ENCODE measurements at regions not wholly inside any gene's neighbourhood (a gene's known extent, or its start where the extent isn't known, plus 50 kb on each side); places are given as distances from the start of the nearest gene placed in this dataset.
"Not testable (repeated sequence)": the region's sequence is repeated elsewhere in the genome, so short reads cannot be mapped to it uniquely, and the experiment has no call there.

GRCh38 chr21:13303763-13304162, 305.8 kb upstream of the POTED start:
- FAIRE-seq, result not testable (repeated sequence)

DNA sequence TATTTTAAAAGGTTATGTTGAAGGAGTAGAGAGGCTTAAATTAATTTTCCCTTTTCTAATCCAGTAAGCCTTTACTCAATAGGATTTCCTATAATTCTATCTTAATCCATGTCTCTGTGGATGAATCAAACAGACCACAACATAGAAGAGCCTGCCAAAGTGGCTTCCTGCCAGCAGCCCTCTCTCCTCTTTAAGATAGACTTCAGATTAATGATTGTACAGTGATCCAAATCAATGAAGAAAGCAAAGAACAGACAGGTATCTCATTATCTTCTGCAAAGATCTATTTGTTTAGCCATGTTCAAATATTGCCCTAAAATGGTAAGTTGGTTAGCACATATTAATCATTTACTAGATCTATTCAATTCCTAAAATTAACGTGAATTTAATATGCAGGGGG, 304.7 kb upstream of the POTED start:
- FAIRE-seq, result not testable (repeated sequence)

GRCh38 chr21:13310120-13310519, 299.5 kb upstream of the POTED start:
- FAIRE-seq, result not testable (repeated sequence)

GRCh38 chr21:13310570-13311524, 298.7 kb upstream of the POTED start:
- FAIRE-seq, result not testable (repeated sequence)

- FAIRE-seq, result not testable (repeated sequence)
These were observed 290.9 kb upstream of the POTED start for GRCh38 chr21:13318718-13319117.

GRCh38 chr21:13321919-13322318, 287.7 kb upstream of the POTED start:
- FAIRE-seq, result not testable (repeated sequence)

GRCh38 chr21:13340670-13341234, 268.8 kb upstream of the POTED start:
- FAIRE-seq, result peak; percentile 29

DNA sequence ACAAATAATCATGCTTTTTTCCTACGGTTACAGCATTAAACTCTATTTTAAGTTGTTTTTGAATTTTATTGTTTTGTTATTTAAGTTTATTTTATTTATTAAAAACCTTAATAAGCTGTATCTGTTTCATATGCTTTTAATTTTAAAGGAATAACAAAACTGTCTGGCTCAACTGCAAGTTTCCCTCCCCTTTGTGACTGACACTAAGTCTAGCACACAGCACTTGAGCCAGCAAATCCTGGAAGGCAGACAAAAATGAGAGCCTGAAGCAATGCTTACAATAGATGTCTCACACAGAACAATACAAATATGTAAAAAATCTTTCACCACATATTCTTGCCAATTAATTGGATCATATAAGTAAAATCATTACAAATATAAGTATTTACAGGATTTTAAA, 258.1 kb upstream of the POTED start:
- not testable (repeated sequence) for FAIRE-seq

- not testable (repeated sequence) for FAIRE-seq
These were observed 249.4 kb upstream of the POTED start for GRCh38 chr21:13360175-13360574.

- FAIRE-seq, result no peak
These were observed 241.4 kb upstream of the POTED start for GRCh38 chr21:13368200-13368599.

DNA sequence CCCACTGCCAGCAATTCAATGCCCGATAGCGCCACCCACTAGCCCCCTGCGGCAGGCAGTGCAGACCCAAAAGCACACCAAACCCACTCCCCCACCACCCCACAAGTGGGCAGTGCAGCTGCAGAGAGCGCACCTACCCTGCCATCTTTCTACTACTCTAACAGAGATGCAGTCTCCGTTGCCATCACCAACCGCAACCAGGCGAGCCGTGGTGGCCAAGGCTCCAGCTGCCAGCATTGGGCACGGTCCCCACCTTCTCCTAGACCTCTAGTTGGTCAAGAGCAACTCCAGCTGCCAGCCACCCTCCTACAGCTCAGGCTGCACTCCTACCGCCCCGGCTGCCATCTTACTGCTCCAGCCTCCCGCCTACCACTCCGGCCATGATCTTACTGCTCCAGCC, 236.9 kb upstream of the POTED start:
- not testable (repeated sequence) for FAIRE-seq

DNA sequence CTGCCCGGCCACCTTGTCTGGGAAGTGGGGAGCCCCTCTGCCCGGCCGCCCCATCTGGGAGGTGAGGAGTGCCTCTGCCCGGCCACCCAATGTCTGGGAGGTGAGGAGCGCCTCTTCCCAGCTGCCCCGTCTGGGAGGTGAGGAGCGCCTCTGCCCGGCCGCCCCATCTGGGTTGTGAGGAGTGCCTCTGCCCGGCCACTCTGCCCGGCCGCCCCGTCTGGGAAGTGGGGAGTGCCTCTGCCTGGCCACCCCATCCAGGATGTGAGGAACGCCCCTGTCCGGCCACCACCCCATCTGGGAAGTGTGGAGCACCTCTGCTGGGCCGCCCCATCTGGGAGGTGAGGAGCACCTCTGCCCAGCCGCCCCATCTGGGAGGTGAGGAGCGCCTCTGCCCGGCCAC, 230.6 kb upstream of the POTED start:
- FAIRE-seq, result not testable (repeated sequence)

GRCh38 chr21:13379566-13379965, 230.0 kb upstream of the POTED start:
- not testable (repeated sequence) for FAIRE-seq

DNA sequence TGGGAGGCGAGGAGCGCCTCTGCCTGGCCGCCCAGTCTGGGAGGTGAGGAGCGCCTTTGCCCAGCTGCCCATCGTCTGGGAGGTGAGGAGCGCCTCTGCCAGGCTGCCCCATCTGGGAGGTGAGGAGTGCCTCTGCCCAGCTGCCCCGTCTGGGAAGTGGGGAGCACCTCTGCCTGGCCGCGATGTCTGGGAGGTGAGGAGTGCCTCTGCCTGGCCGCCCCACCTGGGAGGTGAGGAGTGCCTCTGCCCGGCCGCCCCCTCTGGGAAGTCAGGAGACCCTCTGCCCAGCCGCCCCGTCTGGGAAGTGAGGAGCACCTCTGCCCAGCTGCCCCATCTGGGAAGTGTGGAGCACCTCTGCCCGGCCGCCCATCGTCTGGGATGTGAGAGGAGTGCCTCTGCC, 229.0 kb upstream of the POTED start:
- FAIRE-seq, result not testable (repeated sequence)

- not testable (repeated sequence) for FAIRE-seq
These were observed 225.4 kb upstream of the POTED start for GRCh38 chr21:13384143-13384542.

GRCh38 chr21:13409184-13409583, 200.4 kb upstream of the POTED start:
- FAIRE-seq, result not testable (repeated sequence)

GRCh38 chr21:13435863-13436262, 173.7 kb upstream of the POTED start:
- not testable (repeated sequence) for FAIRE-seq

GRCh38 chr21:13447767-13448166, 161.8 kb upstream of the POTED start:
- not testable (repeated sequence) for FAIRE-seq

DNA sequence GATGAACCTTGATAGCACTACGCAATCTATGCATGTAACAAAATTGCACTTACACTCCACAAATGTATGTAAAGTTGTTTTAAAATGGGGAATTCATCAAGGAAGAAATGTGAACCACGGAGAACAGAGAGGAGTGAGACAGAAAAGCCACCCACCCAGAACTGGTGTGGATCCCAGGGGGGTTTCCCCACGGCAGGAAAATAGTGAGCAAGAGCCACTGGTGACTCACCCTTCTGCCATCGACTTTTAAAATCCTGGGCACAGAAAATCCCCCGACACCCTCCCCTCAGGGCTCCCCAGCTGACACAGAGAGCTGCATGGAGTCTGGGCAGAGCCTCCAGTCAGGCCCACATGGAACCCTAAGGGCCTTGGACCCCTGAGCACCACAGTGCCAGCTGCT, 146.0 kb upstream of the POTED start:
- not testable (repeated sequence) for FAIRE-seq
